Dermis microvascular lymphatic vessel endothelial cell (primary cell): ENCODE measurements at regions not wholly inside any gene's neighbourhood (a gene's known extent, or its start where the extent isn't known, plus 50 kb on each side); places are given as distances from the start of the nearest gene placed in this dataset.

ENCODE experiments used
- DNase-seq, 2 donors: peaks; one replicate each; pipeline versions ENCODE4 v3.0.0 to v3.0.0-alpha.2; 2010; ENCODE audit warnings: low read depth in 2 of 2

DNA sequence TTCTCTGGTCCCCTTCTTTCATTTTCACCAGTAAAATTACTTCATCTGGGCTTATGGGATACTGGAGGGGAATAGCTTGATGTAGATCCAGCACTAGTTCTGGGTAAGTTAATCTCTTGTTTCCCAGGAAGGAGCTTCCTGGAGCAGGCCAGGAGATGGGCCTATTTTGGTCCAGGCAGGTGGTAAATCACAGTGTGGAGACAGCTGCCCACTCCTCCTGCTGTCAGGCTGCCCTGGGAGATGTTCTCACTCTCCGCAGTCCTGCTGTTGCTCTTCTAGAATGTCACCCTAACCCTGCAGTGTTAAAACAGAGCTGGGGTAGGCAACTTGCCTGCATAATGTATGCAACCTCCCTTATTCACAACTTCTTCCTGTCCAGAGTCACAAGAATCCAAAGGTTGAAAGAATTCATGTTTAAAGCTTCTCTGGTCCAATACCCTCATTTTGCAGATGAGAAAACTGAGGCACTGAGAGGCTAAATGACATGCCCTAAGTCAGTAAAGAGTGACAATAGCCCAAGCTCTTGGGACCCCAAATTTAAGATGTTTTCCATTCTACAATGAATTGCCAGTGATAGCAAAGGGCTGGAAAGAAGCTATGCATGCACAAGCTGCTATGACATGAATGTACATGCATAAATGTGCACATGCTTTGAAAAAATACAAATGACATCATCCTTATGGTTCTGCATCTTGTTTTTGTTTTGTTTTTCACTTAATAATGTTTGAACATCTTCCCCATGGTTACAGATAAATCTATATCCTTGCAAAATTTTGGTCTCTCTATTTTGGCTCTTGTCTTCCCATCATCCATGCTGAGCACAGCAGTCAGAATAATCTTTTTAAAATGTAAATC lies 71.8 kb upstream of the ADRA1B start:
- no peak for DNase-seq

DNA sequence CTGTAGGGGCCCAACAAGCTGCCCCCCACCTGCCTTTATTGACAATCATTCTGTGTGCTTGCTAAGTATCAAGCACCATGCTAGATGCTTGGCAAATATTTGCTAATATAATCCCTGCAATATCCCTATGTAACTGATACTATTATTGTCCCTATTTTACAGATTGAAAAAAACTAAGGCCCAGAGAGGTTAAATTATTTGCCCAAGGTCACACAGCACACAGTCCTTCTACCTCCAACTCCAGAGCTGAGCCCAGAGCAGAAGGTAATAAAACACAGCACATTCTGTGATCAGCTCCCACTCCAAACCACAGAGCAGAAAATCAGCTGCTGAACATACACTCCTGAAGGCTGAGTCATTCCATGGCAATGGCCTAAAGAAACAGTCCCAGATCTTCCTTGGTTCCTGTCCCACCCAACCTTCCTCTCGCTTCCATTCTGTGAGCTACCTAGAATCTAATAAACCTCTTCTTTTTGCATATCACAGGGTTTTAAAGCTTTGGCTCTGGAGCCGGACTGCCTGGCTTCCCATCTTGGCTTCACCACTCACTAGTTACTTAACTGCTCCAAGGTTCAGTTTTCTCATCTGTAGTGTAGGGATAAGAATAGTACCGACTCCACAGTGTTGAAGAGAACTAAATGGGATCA lies 66.7 kb upstream of the ADRA1B start:
- DNase-seq: peak in 1 of 2 donors; percentile 40

DNA sequence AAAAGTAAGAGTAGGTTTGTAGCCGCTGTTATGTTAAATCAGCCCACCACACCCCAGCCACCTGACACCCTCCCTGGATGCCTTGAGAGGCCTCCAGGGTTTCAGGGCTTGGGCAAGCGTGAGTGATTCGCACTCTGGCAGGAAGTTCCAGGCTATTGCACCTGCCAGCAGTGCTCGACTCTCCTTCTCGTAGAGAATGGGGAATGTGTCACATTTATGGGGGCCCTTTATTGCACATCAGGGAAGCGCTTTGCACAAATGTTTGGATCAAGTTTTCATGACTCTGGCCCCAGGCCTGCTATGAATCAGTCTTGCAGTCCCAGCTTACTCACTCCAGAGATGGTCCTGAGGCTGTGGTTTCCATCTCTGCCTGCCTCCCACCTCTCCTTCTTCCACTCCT lies 66.1 kb upstream of the ADRA1B start:
- DNase-seq: no peak

DNA sequence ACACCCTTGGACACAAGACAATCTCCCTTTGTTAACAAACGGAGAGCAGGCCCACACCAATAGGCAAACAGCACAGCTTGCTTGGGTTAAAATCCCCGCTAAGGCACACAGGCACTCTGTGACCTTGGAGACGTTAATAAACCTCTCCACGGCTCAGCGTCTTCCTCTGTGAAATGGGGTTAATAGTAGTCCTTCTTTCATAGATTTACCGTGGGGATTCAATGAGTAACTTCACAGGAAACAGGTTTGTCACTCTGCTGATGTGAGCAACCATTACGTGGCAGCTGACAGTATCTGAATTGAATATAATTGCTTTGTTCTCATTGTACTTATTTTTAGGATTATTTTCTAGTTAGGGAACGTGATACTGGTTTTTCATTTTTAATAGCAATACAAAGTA lies 65.2 kb upstream of the ADRA1B start:
- peak in 1 of 2 donors; percentile 70 for DNase-seq

DNA sequence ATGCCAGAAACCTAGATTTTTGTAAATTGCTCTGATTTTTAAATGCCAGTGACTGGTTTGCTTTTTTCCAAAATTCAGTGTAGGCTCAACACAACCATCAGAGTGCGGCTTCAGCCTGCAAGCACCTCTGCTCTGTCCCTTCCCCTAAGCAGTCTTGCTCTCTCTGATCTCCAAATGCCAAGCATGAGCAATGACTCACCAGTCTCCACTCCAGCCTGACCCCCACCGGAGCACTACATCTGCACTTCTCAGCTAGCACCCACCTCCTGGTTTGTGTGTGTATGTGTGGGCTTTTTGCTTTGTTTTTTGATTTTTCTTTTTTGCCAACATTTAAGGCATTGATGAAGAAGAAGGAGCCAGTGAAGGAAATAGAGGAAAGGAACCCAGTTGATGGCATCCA lies 61.4 kb upstream of the ADRA1B start:
- no peak for DNase-seq

DNA sequence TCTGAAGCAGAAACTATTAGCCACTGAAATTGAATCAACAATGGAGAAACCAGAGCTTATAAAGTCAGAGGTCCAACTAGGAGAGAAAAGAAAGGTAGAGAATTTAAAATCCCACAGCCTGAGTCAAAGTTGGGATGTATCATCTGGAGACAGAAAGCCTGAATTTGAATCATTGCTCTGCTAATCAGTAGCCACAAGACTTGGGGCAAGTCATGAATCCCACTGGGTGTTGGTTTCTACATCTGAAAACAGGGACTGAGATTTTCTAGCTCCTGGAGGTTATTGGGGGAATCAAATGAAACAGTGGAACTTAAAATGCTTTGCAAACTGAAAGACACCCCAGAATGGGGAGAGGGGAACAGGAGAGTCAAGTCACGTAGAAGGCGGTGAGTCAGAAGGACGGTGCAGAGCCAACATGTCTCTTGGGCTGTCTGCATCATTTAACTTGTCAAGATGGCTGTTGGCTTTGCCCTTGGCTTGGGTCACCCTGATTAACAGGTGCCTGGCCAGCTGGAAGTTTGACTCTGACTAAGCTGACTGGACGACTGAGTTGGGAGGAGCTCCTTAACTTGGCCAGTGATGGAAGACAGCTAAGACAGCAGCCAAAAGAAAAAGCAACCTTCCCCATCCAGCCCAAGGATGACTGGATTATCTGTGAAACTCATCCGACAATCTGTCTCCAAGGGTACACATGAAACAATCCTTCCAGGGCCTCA lies 60.6 kb upstream of the ADRA1B start:
- no peak for DNase-seq

DNA sequence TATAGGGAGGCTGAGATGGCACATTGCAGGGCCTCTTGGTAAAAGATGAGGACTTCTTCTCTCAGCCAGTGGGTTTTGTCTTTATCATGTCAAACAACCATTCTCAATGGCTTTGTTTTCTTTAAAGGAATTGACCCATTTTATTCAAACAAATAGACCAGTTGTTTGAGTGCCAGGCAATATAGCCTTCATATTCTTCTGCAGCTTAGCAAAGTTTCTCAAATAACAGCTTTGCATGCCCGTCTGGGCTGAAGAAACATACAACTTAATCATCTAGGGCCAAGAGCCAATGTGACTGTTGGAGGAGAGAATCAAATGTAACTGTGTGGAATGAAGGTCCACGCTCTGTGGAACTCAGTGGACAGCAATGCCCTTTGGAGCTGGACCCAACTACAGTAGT lies 57.4 kb upstream of the ADRA1B start:
- no peak for DNase-seq

DNA sequence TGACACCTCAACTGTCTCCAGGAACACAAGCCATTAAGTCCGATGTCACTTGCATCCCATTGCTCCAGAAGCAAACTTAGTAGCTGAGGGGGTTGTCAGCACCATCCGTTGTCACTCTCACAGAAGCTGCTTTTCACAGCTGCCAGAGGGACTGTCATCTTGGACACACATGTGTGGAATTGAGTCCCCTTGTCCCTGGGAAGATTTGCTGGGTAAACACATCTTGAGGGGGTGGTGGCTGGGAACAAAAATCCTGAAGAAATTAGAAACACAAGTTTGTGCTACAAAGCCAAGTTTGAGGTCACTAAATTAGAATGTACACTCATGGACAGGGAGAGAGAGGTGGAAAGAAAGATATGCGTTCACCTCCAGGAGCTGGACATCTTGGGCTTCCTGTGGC lies 55.2 kb upstream of the ADRA1B start:
- DNase-seq: no peak

DNA sequence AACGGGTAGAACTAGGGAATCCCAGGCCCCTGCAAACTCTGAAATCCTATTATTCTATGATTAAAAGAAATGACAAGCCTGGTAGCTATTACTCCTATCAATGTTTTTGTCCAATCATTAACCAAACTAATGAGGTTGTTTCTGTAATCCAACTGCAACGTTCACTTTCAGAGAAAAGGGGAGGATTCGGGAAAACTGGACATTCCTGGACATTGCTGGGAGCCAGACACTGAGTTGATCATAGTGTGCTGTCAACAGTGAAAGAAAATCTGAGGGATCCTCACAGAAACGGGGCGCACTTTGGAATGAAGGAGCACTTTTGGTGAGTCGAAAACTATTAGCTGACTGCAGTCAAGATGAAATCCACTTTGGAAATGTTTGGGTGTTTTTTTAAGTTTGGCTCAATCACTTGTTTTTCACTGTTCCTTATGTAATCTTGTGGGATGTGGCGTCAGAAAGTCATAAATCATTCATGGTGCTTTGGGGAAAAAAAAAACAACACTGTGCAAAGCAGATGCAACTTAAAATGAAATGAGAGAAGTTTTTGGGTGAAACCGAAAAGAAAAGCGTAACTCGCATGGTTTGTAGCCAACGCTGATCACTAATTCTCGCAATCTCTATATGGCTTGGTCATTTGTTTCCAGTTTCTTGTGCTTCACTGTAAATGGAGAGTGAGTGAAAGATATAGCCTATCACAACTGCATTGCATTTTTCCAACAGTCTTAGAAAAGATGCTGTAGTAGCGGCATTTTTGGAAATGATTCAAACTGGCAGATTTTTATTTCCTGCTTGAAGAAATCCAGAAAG lies 51.2 kb upstream of the ADRA1B start:
- DNase-seq: no peak

DNA sequence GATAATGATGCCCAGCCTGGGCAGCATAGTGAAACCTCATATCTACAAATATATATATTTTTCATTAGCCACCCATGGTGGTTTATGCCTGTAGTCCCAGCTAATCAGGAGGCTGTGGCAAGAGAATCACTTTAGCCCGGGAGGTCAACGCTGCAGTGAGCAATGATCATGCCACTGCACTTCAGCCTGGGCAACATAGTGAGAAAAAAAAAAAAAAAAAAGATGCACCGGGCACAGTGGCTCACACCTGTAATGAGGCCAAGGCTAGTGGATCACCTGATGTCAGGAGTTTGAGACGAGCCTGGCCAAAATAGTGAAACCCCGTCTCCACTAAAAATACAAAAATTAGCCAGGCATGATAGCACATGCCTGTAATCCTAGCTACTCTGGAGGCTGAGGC lies 50.2 kb upstream of the ADRA1B start:
- no peak for DNase-seq
